ENCODE measurements at regions not wholly inside any gene's neighbourhood (a gene's known extent, or its start where the extent isn't known, plus 50 kb on each side); places are given as distances from the start of the nearest gene placed in this dataset.

DNA sequence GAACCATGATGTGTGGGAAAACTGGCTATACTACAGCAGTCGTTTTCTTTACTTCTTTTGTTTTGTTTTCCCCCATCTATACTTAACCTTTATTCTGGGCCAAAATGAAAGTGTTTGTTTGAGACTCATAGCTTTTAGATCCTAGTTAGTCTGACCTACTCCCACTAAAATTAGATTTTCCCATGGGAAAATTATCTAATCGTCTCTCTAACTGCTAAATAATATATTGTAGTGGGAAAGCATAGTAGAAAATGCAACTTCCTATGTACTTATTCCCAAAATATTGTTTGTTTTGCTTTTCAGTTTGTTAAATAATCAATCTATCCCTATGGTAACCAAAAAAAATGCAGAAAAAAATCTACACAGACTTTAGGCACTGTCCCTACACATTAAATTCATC, 96.6 kb downstream of the NOC3L start:
- Histone ChIP-seq H3K4me3 (ENCODE audit: low read length) (no peak overlapping the region), H3K9ac (ENCODE audit: low read length) (no peak overlapping the region), H3K27ac (ENCODE audit: low read depth, low read length) (no peak overlapping the region), H3K27me3 (ENCODE audit: control insufficient read depth, insufficient read depth, low read length) (no peaks in the 10 kb centered on the region), H3K4me1 (ENCODE audit: control insufficient read depth, insufficient read depth, low read length) (no peaks in the 10 kb centered on the region), H3K36me3 (ENCODE audit: control insufficient read depth, insufficient read depth, low read length) (peaks cover 2% of the 10 kb centered on the region)

DNA sequence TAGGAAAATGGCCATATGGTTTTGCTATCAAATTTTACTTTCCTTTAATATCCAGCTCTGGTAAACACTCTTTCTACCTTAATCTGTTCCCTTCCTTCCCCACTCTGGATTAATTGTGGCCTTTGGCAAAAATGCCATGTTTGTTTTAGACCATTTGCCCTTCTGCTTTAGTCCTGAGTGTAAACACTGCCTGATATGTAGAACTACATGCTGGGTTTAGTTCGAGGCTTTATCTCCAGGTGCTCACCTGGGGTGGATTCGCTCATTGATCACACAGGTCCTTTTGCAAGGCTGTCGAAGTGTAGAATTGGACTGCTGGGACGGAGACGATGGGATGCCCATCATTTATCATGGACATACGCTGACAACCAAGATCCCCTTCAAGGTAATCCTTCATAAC, 94.1 kb downstream of the NOC3L start:
- H3K4me3 ChIP-seq (ENCODE audit: low read length), result no peak overlapping the region
- H3K4me1 ChIP-seq (ENCODE audit: control insufficient read depth, insufficient read depth, low read length), result no peaks in the 10 kb centered on the region
- peaks cover 2% of the 10 kb centered on the region for H3K36me3 ChIP-seq (ENCODE audit: control insufficient read depth, insufficient read depth, low read length)
- no peak overlapping the region for H3K27ac ChIP-seq (ENCODE audit: low read depth, low read length)
- H3K9ac ChIP-seq (ENCODE audit: low read length), result no peak overlapping the region
- no peaks in the 10 kb centered on the region for H3K27me3 ChIP-seq (ENCODE audit: control insufficient read depth, insufficient read depth, low read length)

DNA sequence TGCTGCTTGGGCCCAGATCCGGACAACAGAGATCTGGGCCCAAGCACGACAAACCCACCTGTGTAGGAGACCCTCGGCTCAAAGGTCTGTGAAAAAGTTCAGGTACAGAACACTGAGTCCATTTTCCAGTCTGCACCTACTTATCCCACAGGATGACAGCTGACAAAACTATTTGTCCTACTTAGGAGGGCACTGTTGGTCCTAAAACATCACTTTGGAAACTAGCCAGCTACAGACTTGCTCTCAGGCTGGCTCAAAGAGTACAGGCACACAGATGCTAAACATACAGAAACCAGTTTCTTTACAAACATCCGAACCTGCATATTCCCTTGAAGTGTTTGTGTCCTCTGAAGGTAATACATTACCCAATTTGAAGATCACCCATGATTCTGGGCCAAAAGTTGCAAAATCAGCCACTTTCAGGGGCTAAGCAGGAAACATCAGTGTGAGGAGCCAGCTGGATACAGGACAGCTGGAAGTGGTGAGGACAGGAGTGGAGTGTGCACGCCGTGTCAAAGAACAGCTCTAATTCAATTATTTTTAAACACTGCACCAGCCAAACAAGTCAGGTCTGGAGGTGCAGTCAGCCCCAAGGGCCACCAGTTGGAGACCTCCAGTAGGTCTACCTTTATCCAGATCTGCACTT, 88.5 kb downstream of the NOC3L start:
- H3K4me1 ChIP-seq (ENCODE audit: control insufficient read depth, insufficient read depth, low read length), result peaks cover 6% of the 10 kb centered on the region
- no peak overlapping the region for H3K9ac ChIP-seq (ENCODE audit: low read length)
- no peaks in the 10 kb centered on the region for H3K27me3 ChIP-seq (ENCODE audit: control insufficient read depth, insufficient read depth, low read length)
- peaks cover 2% of the 10 kb centered on the region for H3K36me3 ChIP-seq (ENCODE audit: control insufficient read depth, insufficient read depth, low read length)
- H3K27ac ChIP-seq (ENCODE audit: low read depth, low read length), result no peak overlapping the region
- no peak overlapping the region for H3K4me3 ChIP-seq (ENCODE audit: low read length)

DNA sequence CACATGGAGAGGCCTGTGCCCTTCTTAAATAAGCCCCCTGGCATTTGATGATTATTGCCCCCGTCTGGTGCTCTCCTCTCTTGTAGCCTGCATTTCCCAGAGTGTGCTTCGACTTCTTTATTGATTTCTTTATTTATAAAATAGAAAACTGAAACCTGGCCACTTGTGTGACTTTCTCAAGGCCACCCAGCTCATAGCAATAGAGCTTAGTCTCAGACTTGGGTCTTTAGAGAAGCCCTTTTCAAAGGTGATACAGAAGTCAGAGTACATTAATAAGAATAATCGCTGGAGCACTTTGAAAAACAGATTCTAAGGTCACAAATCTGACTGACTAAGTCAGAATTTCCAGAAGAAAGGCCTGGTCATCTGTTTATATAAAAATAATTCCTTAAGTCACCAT, 86.6 kb downstream of the NOC3L start:
- H3K27ac ChIP-seq (ENCODE audit: low read depth, low read length), result no peak overlapping the region
- H3K9ac ChIP-seq (ENCODE audit: low read length), result no peak overlapping the region
- no peak overlapping the region for H3K4me3 ChIP-seq (ENCODE audit: low read length)
- H3K4me1 ChIP-seq (ENCODE audit: control insufficient read depth, insufficient read depth, low read length), result peaks cover 6% of the 10 kb centered on the region
- no peaks in the 10 kb centered on the region for H3K27me3 ChIP-seq (ENCODE audit: control insufficient read depth, insufficient read depth, low read length)
- no peaks in the 10 kb centered on the region for H3K36me3 ChIP-seq (ENCODE audit: control insufficient read depth, insufficient read depth, low read length)

DNA sequence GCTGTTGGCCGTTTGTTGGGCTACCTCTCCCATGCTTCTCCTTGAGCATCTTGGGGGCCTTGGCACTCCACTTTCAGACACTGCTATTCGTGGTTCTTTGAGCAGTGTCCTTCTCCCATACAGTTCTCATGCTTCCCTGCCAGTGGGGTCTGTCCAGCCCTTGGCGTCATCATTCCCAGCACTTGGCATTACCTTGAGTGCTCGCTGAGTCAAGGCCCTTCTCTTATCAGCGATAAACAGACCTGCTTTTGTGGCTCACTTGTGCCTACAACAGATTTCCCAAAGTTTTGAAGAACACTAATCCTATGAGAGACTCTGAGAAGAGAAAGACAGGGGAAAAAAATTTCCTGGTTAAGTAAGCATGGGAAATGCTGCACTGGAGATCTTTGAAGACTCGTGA, 85.3 kb downstream of the NOC3L start:
- no peak overlapping the region for H3K27ac ChIP-seq (ENCODE audit: low read depth, low read length)
- H3K36me3 ChIP-seq (ENCODE audit: control insufficient read depth, insufficient read depth, low read length), result no peaks in the 10 kb centered on the region

DNA sequence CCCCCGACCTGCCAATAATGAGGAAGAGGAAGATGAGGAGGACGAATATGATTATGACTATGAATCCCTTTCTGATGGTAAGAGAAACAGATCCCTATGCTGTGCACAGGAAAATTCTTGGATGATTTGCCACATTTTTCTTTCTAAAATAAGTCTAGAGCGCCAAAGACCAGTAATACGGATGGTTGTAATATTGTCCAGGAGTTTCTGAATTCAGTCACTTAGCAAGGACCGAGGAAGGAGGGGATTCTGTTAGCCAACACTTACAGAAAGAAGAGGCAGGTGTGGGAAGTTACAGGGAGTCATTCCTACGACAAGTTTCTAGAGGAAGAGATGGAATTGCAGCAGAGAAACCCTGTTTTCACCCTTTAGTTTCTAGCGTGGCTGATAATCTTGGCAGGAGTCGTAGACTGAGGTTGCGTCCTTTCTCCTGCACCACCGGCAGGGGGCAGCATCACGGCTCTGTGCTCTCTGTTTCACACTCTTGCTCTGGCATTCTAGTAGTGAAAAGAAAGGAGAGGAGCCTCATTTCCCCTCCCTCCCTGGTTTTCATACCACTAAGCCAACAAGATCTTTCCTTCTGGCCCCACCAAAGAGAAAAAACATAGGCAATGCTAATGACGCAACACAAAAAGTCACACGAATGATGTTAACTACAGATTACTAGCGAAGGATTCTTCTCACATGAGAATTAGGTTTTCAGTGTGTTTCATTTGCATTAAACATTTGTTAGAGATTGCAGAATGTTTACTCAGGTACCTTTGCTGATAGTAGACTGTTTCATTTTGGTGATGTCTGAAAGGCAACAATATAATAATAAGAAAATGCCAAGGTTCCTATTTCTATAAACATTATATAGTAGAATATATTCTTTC, 82.7 kb downstream of the NOC3L start:
- Histone ChIP-seq H3K36me3 (ENCODE audit: control insufficient read depth, insufficient read depth, low read length) (peaks cover 6% of the 10 kb centered on the region), H3K27ac (ENCODE audit: low read depth, low read length) (peak overlapping the region; percentile 15), H3K27me3 (ENCODE audit: control insufficient read depth, insufficient read depth, low read length) (no peaks in the 10 kb centered on the region), H3K4me1 (ENCODE audit: control insufficient read depth, insufficient read depth, low read length) (no peaks in the 10 kb centered on the region), H3K4me3 (ENCODE audit: low read length) (no peak overlapping the region), H3K9ac (ENCODE audit: low read length) (no peak overlapping the region)

More for the DNA sequence above, 85.3 kb downstream of the NOC3L start:
- Histone ChIP-seq H3K4me3 (ENCODE audit: low read length) (no peak overlapping the region), H3K4me1 (ENCODE audit: control insufficient read depth, insufficient read depth, low read length) (peaks cover 6% of the 10 kb centered on the region), H3K27me3 (ENCODE audit: control insufficient read depth, insufficient read depth, low read length) (no peaks in the 10 kb centered on the region), H3K9ac (ENCODE audit: low read length) (no peak overlapping the region)

DNA sequence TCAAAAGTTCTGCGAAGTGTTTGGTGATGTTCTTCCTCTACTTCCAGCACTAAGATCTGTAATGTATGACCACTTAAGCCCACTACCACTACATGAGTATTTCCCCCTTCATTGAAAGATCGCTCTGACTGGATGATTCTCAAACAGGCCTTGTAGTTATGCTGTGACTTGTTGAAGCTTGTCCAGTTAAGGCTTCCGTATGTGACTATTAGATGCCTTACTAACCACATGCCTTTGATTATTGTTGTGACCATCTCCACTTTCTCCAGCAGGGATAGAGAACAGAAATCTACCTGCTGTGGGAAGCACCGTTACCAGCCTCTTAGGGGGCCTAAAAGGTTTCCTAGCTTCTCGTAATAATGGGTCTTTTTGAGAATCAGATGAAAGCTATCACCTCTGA, 81.1 kb downstream of the NOC3L start:
- H3K27ac ChIP-seq (ENCODE audit: low read depth, low read length), result no peak overlapping the region
- H3K27me3 ChIP-seq (ENCODE audit: control insufficient read depth, insufficient read depth, low read length), result no peaks in the 10 kb centered on the region
- H3K9ac ChIP-seq (ENCODE audit: low read length), result no peak overlapping the region
- H3K4me1 ChIP-seq (ENCODE audit: control insufficient read depth, insufficient read depth, low read length), result no peaks in the 10 kb centered on the region
- no peak overlapping the region for H3K4me3 ChIP-seq (ENCODE audit: low read length)
- H3K36me3 ChIP-seq (ENCODE audit: control insufficient read depth, insufficient read depth, low read length), result peaks cover 6% of the 10 kb centered on the region

DNA sequence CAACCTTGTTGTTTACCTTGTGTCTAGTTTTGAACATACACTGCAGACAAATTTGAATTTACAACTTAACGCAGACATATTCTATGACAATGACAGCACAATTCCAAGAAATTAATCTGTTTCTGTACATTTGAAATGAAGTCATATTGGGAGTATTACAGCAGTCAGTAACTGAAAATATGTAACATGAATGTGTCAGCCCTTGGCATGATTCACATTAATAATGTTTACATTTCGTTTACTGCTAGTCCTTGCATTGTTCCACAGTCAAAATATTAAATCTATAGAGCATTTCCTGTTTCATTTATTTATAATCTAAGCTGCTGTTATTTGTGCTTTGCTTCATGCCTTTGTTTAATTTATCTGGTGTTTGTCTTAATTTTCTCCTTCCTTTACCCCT, 80.4 kb downstream of the NOC3L start:
- Histone ChIP-seq H3K36me3 (ENCODE audit: control insufficient read depth, insufficient read depth, low read length) (peaks cover 6% of the 10 kb centered on the region), H3K27ac (ENCODE audit: low read depth, low read length) (no peak overlapping the region), H3K4me1 (ENCODE audit: control insufficient read depth, insufficient read depth, low read length) (no peaks in the 10 kb centered on the region), H3K9ac (ENCODE audit: low read length) (no peak overlapping the region), H3K27me3 (ENCODE audit: control insufficient read depth, insufficient read depth, low read length) (no peaks in the 10 kb centered on the region), H3K4me3 (ENCODE audit: low read length) (no peak overlapping the region)
